Esophagus muscularis mucosa (tissue), 4 donors: ENCODE measurements at regions not wholly inside any gene's neighbourhood (a gene's known extent, or its start where the extent isn't known, plus 50 kb on each side); places are given as distances from the start of the nearest gene placed in this dataset.
"Not testable (repeated sequence)": the region's sequence is repeated elsewhere in the genome, so short reads cannot be mapped to it uniquely, and the experiment has no call there.

Experiments used
- DNase-seq: peaks from one replicate; pipeline ENCODE4 v3.0.0-alpha.2; 2017; ENCODE audit errors: extremely low spot score
- H3K27ac ChIP-seq, 4 donors: fragments of 200-600 bp; sonication (generic); replicated peaks in 1 of 4; 1 replicate in 3 of 4; 2 replicates in 1 of 4; pipeline ENCODE4 v1.5.1; 2016 to 2019; ENCODE audit warnings: mild to moderate bottlenecking in 1 of 4
- H3K27me3 ChIP-seq, 4 donors: fragments of 200-600 bp; sonication (generic); one replicate each; pipeline versions ENCODE4 v1.5.1 to v1.6.0; 2016 to 2019
- H3K36me3 ChIP-seq, 4 donors: fragments of 200-600 bp; sonication (generic); one replicate each; pipeline ENCODE4 v1.5.1; 2016 to 2019
- H3K4me1 ChIP-seq, 4 donors: fragments of 200-600 bp; sonication (generic); one replicate each; pipeline ENCODE4 v1.5.1; 2016 to 2019
- H3K4me3 ChIP-seq, 4 donors: fragments of 200-600 bp; sonication (generic); 1 replicate in 2 of 4; 2 replicates in 2 of 4; pipeline ENCODE4 v1.5.1; 2016 to 2019; ENCODE audit warnings: mild to moderate bottlenecking in 4 of 4, moderate library complexity in 1 of 4
- H3K9me3 ChIP-seq, 4 donors: fragments of 200-600 bp; sonication (generic); 1 replicate in 3 of 4; 2 replicates in 1 of 4; pipeline ENCODE4 v1.5.1; 2016 to 2019
- EP300 ChIP-seq: sonication (generic); formaldehyde crosslinking; IDR thresholded peaks from one replicate; pipeline ENCODE4 v1.6.1; 2017; ENCODE audit warnings: antibody characterized with exemption
- POLR2A ChIP-seq: fragments of 450-650 bp; IDR thresholded peaks from one replicate; pipeline ENCODE4 v1.6.1; 2017; ENCODE audit warnings: antibody characterized with exemption, moderate library complexity, mild to moderate bottlenecking, low read depth
- POLR2AphosphoS5 ChIP-seq, 2 donors: sonication (generic); formaldehyde crosslinking; IDR thresholded peaks; one replicate each; pipeline ENCODE4 v1.6.1; 2017; ENCODE audit warnings: antibody characterized with exemption in 2 of 2
- WGBS: methylation state at CpG from one replicate; pipeline ENCODE4 v1.1.5; 2018; 5-methylcytosine and 5-hydroxymethylcytosine counted together
- intact Hi-C: fragments of 100-400 bp; cut with DNase I; formaldehyde crosslinking; loops from one replicate; pipeline ENCODE4 v1.15.1; 2023
- TF ChIP-seq, protein P1 (sequence below), 3 experiments: fragments of 200-600 bp in 2 of 3; fragments of 450-650 bp in 1 of 3; sonication (generic) in 2 of 3; IDR thresholded peaks; one replicate each; pipeline ENCODE4 v1.5.1; 2017 to 2019; ENCODE audit warnings: antibody characterized with exemption in 3 of 3, mild to moderate bottlenecking in 2 of 3, moderate library complexity in 1 of 3

DNA sequence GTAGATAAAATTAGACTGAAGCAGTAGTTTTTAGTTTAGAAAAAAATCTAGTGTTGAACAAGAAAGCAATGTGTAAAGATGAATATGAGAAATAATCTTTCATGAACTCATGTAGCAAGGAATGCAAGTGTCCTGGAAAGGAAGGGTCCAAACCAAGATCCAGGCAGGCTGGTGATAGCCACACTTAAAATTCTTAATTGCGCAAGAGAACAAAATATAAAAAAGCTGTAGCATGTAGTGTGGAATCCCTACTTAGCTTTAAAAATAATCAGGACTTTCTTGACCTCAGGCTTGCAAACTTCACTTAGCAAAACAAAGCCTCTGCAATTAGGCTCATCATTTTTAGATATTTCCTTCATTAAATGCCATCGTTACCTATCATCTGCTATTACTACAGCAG, 2186.1 kb upstream of the RAG2 start:
- Histone ChIP-seq H3K27me3 (no peaks in the 10 kb centered on the region), H3K36me3 (no peaks in the 10 kb centered on the region), H3K4me3 (no peak overlapping the region), H3K4me1 (no peaks in the 10 kb centered on the region), H3K27ac (no peak overlapping the region), H3K9me3 (no peaks in the 10 kb centered on the region)
- TF ChIP-seq POLR2AphosphoS5 (IDR thresholded peaks at IDR 0.05) = no peak
- TF ChIP-seq, protein P1, sequence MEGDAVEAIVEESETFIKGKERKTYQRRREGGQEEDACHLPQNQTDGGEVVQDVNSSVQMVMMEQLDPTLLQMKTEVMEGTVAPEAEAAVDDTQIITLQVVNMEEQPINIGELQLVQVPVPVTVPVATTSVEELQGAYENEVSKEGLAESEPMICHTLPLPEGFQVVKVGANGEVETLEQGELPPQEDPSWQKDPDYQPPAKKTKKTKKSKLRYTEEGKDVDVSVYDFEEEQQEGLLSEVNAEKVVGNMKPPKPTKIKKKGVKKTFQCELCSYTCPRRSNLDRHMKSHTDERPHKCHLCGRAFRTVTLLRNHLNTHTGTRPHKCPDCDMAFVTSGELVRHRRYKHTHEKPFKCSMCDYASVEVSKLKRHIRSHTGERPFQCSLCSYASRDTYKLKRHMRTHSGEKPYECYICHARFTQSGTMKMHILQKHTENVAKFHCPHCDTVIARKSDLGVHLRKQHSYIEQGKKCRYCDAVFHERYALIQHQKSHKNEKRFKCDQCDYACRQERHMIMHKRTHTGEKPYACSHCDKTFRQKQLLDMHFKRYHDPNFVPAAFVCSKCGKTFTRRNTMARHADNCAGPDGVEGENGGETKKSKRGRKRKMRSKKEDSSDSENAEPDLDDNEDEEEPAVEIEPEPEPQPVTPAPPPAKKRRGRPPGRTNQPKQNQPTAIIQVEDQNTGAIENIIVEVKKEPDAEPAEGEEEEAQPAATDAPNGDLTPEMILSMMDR (IDR thresholded peaks at IDR 0.05) = no peak
- no peak for TF ChIP-seq POLR2A
- no peak for TF ChIP-seq EP300
- WGBS = 85% methylated on average over 2 of the region's 2 CpGs
- intact Hi-C loops = no loop called here
- no peak for DNase-seq

DNA sequence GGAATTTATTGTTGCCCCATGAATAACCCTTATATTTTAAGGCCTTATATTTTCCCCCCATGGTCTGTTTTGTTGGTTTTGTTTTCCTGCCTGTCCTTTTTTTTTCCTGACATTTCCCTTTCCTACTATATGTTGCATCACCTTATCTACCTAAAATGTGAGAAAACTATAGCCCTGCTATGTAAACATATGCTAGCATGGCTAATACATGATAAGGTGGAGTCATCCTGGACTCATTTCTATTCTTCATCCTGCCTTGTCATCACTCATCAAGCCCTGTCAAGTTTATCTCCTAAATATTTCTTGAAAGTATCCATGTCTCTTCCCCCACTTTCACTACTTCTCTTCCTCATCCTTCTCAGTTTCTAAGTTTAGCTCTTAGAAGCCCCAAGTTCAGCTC, 2168.8 kb upstream of the RAG2 start:
- Histone ChIP-seq H3K4me1 (no peaks in the 10 kb centered on the region), H3K9me3 (no peaks in the 10 kb centered on the region), H3K4me3 (no peak overlapping the region), H3K36me3 (no peaks in the 10 kb centered on the region), H3K27me3 (no peaks in the 10 kb centered on the region), H3K27ac (no peak overlapping the region)
- TF ChIP-seq EP300 = no peak
- TF ChIP-seq, protein P1 (IDR thresholded peaks at IDR 0.05) = no peak
- TF ChIP-seq POLR2AphosphoS5 (IDR thresholded peaks at IDR 0.05) = no peak
- no peak for TF ChIP-seq POLR2A
- DNase-seq = no peak
- intact Hi-C loops = no loop called here

DNA sequence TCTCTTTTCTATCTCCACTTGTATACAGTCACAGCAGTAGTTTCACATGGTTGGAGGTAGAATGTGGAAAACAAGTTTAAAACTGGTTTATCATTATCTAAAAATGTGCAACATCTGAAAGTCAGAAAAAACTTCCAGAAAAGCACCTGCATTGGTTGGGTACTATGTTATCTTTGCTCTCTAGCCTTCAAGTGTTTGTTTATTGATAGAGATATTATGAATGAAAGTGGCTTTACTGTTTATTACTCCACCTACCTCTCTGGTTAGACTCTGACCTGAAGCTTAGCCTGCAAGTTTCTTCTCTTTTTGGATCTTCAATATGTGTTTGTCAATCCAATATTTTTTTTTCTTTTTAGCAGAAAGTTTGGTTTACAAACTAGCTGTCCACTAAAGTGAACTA, 2161.4 kb upstream of the RAG2 start:
- no peak for TF ChIP-seq POLR2AphosphoS5 (IDR thresholded peaks at IDR 0.05)
- TF ChIP-seq POLR2A = no peak
- TF ChIP-seq, protein P1 (IDR thresholded peaks at IDR 0.05) = no peak
- TF ChIP-seq EP300 = no peak
- intact Hi-C loops = no loop called here
- Histone ChIP-seq H3K4me3 (no peak overlapping the region), H3K4me1 (no peaks in the 10 kb centered on the region), H3K27me3 (no peaks in the 10 kb centered on the region), H3K36me3 (no peaks in the 10 kb centered on the region), H3K9me3 (no peaks in the 10 kb centered on the region), H3K27ac (no peak overlapping the region)
- DNase-seq = no peak

DNA sequence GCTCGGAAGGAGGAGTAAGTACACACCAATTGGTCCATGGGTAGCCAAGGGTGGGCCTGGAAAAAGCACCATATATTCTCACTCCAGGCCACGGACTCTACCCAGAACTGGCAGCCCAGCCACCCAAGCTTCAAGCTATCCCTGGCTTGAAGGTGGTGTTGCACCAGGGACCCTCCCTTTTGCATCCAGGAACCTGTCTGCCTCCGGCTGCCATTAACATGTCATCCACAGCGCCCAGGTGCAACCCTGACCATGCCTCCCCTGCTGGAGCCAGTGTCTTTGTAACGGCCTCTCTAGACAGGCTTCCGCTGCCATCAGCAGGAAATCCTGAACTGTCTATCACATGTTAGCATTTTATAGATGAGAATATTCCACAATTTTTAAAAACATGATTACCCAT, 2158.5 kb upstream of the RAG2 start:
- H3K36me3 ChIP-seq = no peaks in the 10 kb centered on the region
- DNase-seq = no peak
- H3K4me1 ChIP-seq = no peaks in the 10 kb centered on the region
- intact Hi-C loops = no loop called here
- no peaks in the 10 kb centered on the region for H3K27me3 ChIP-seq
- no peak overlapping the region for H3K27ac ChIP-seq
- no peaks in the 10 kb centered on the region for H3K9me3 ChIP-seq
- no peak overlapping the region for H3K4me3 ChIP-seq
- no peak for TF ChIP-seq POLR2AphosphoS5 (IDR thresholded peaks at IDR 0.05)
- TF ChIP-seq, protein P1 (IDR thresholded peaks at IDR 0.05) = no peak
- WGBS = 92% methylated on average over 6 of the region's 6 CpGs

DNA sequence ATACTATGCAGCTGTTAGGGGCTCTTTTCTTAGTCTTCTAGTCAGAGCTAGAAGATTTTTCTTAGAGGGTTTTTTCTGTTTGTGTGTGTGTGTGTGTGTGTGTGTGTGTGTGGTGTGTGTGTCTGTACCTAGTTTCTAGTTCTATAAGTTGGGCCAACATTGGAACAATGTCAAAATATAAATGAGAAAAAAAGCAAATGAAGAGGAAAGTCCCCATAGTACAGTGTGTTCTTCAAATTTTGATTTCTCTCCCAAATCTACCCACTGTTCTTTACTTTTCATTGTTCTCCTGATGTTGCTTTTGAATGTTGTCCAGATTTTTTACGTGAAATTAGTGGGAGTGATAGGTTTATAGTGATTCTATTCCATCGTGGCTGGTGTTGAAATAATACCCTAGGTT, 2153.4 kb upstream of the RAG2 start:
- no peak for DNase-seq
- H3K27ac ChIP-seq = no peak overlapping the region
- no peaks in the 10 kb centered on the region for H3K36me3 ChIP-seq
- WGBS = 64% methylated on average over 2 of the region's 2 CpGs
- TF ChIP-seq POLR2A (no peak), POLR2AphosphoS5 (IDR thresholded peaks at IDR 0.05) (no peak), EP300 (no peak)
- TF ChIP-seq, protein P1 (IDR thresholded peaks at IDR 0.05) = no peak
- H3K9me3 ChIP-seq = no peaks in the 10 kb centered on the region
- H3K27me3 ChIP-seq = no peaks in the 10 kb centered on the region
- H3K4me1 ChIP-seq = no peaks in the 10 kb centered on the region
- intact Hi-C loops = no loop called here
- H3K4me3 ChIP-seq = no peak overlapping the region

DNA sequence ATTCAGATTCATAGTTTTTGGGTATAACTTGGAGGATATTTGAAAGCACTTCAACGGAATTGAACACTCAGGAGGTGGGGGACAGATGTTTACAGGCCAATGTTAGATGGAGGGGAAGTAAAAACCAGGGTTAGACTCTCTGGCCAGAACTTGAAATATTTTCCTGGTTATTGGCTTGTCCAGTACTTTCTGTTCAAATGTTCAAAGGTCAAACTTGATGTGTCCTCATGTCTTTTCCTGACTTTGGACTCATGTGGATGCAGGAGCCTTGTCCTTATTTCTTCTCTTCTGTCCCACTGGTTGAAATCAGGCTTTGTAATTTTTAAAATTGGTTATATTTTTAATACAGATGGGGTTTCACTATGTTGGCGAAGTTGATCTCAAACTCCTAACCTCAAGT, 2148.5 kb upstream of the RAG2 start:
- H3K4me3 ChIP-seq, H3K27me3 ChIP-seq, H3K27ac ChIP-seq, intact Hi-C loops, H3K4me1 ChIP-seq, DNase-seq, H3K36me3 ChIP-seq, H3K9me3 ChIP-seq: not testable (repeated sequence)
- WGBS = 94% methylated on average over 2 of the region's 2 CpGs
